ENCODE measurements at regions not wholly inside any gene's neighbourhood (a gene's known extent, or its start where the extent isn't known, plus 50 kb on each side); places are given as distances from the start of the nearest gene placed in this dataset.

GRCh38 chr7:54349229-54349628, 192.9 kb upstream of the VSTM2A start:
- Mint-ChIP-seq H3K4me3 (no peak overlapping the region), H3K9me3 (peaks cover 3 to 13% (median 8%) of the 10 kb centered on the region in 7 donors), H3K4me1 (no peaks in the 10 kb centered on the region), H3K27ac (no peak overlapping the region), H3K27me3 (ENCODE audit: low read depth in 3 of 3) (peaks cover 0 to 2% (median 0%) of the 10 kb centered on the region in 3 donors), H3K36me3 (no peaks in the 10 kb centered on the region)
- H3K36me3 ChIP-seq (replicated peaks in 1 of 2; ENCODE audit: control insufficient read depth in 1 of 2, insufficient read depth in 2 of 2, low read length in 2 of 2), result no peaks in the 10 kb centered on the region
- no peak overlapping the region for H3K4me2 ChIP-seq (replicated peaks; ENCODE audit: extremely low read depth, low read length, poor library complexity, severe bottlenecking)
- H3K79me2 ChIP-seq (ENCODE audit: insufficient read depth, low read length), result no peaks in the 10 kb centered on the region
- H3K4me1 ChIP-seq (ENCODE audit: control insufficient read depth in 1 of 2, insufficient read depth in 2 of 2, low read length in 2 of 2), result no peaks in the 10 kb centered on the region
- no peaks in the 10 kb centered on the region for H4K20me1 ChIP-seq (ENCODE audit: insufficient read depth, low read length)
- no peak for DNase-seq
- H3K9me3 ChIP-seq (replicated peaks in 1 of 2; ENCODE audit: control insufficient read depth in 1 of 2, insufficient read depth in 1 of 2, low read length in 2 of 2), result peaks cover 23 to 26% of the 10 kb centered on the region in 2 donors
- intact Hi-C loops (cut with micrococcal nuclease), result no loop called here
- no peak for TF ChIP-seq CTCF (IDR thresholded peaks at IDR 0.05)
- no peak overlapping the region for H3K9ac ChIP-seq (ENCODE audit: insufficient read depth, low read length, poor library complexity, severe bottlenecking)
- H2AFZ ChIP-seq (ENCODE audit: insufficient read depth, low read depth, low read length, poor library complexity, severe bottlenecking), result no peak overlapping the region
- 100% methylated on average over 1 of the region's 3 CpGs for WGBS (ENCODE audit: insufficient coverage)
- H3K27me3 ChIP-seq (ENCODE audit: control insufficient read depth in 2 of 2, insufficient read depth in 2 of 2, low read length in 2 of 2), result no peaks in the 10 kb centered on the region
- H3K4me3 ChIP-seq (replicated peaks in 1 of 3; ENCODE audit: low read depth in 2 of 3, low read length in 3 of 3), result no peak overlapping the region
- no peak overlapping the region for H3K27ac ChIP-seq (ENCODE audit: low read depth in 1 of 2, low read length in 2 of 2)

- Histone ChIP-seq H3K27me3 (ENCODE audit: control insufficient read depth in 2 of 2, insufficient read depth in 2 of 2, low read length in 2 of 2) (no peaks in the 10 kb centered on the region), H3K27ac (ENCODE audit: low read depth in 1 of 2, low read length in 2 of 2) (no peak overlapping the region), H4K20me1 (ENCODE audit: insufficient read depth, low read length) (no peaks in the 10 kb centered on the region), H3K36me3 (replicated peaks in 1 of 2; ENCODE audit: control insufficient read depth in 1 of 2, insufficient read depth in 2 of 2, low read length in 2 of 2) (no peaks in the 10 kb centered on the region), H3K4me2 (replicated peaks; ENCODE audit: extremely low read depth, low read length, poor library complexity, severe bottlenecking) (no peak overlapping the region), H3K79me2 (ENCODE audit: insufficient read depth, low read length) (no peaks in the 10 kb centered on the region), H3K4me1 (ENCODE audit: control insufficient read depth in 1 of 2, insufficient read depth in 2 of 2, low read length in 2 of 2) (no peaks in the 10 kb centered on the region), H3K4me3 (replicated peaks in 1 of 3; ENCODE audit: low read depth in 2 of 3, low read length in 3 of 3) (no peak overlapping the region), H2AFZ (ENCODE audit: insufficient read depth, low read depth, low read length, poor library complexity, severe bottlenecking) (no peak overlapping the region), H3K9me3 (replicated peaks in 1 of 2; ENCODE audit: control insufficient read depth in 1 of 2, insufficient read depth in 1 of 2, low read length in 2 of 2) (peaks cover 18 to 28% of the 10 kb centered on the region in 2 donors), H3K9ac (ENCODE audit: insufficient read depth, low read length, poor library complexity, severe bottlenecking) (no peak overlapping the region)
- DNase-seq, result no peak
- Mint-ChIP-seq H3K27ac (no peak overlapping the region), H3K9me3 (peaks cover 4 to 18% (median 7%) of the 10 kb centered on the region in 7 donors), H3K27me3 (ENCODE audit: low read depth in 3 of 3) (peaks cover 0 to 1% (median 0%) of the 10 kb centered on the region in 3 donors), H3K36me3 (no peaks in the 10 kb centered on the region), H3K4me3 (no peak overlapping the region), H3K4me1 (no peaks in the 10 kb centered on the region)
- intact Hi-C loops (cut with micrococcal nuclease), result no loop called here
- WGBS (ENCODE audit: insufficient coverage), result 90% methylated on average over 2 of the region's 8 CpGs
- TF ChIP-seq CTCF (IDR thresholded peaks at IDR 0.05), result no peak
These were observed 187.7 kb upstream of the VSTM2A start for GRCh38 chr7:54354436-54354835.

Data from CD14-positive monocyte (primary cell).